HG03066 (cell line): ENCODE measurements at regions not wholly inside any gene's neighbourhood (a gene's known extent, or its start where the extent isn't known, plus 50 kb on each side); places are given as distances from the start of the nearest gene placed in this dataset.

Experiments
- ATAC-seq: cut with Tn5 transposase; IDR thresholded peaks from one replicate; pipeline ENCODE4 v1.9.1; 2021; ENCODE audit warnings: low read depth; ENCODE audit not compliant: unreplicated experiment

DNA sequence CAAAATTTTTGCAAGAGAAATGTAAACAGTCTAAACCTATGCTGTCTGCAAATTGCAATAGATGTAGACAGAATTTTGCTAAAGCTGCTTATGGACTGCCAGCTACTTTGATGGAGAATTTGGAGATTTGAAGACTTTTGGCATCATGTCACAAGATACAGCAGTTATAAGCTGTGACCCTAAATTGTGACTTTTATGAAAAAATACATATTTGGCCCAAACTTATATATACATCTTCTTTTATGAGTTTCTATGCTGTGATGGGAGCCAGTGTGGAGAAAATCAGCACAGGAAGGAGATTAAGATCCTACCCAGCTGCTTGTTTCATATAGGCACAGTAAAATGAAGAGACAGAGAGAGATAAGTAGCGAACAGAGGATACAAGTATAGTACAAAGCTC is 1595.4 kb downstream of the PLA2G4A start:
- no peak for ATAC-seq

DNA sequence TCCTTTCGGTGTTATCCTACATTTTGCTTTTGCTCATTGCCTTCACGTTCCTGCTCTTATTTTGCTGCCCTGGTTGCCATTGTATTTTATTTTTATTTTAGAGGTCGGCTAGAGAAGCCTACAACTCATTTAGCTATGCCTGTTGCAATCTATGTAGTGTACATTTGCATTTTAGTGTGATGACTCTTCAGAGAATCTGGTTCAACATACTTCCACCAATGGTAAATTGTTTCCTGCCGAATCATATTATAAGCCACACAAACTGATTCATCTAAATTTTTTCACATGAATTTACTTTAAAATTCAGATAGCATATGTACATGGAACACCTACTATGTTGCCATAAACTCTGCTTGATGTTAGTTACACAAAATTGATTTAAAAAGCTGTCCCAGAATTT is 1596.9 kb downstream of the PLA2G4A start:
- ATAC-seq, result no peak

DNA sequence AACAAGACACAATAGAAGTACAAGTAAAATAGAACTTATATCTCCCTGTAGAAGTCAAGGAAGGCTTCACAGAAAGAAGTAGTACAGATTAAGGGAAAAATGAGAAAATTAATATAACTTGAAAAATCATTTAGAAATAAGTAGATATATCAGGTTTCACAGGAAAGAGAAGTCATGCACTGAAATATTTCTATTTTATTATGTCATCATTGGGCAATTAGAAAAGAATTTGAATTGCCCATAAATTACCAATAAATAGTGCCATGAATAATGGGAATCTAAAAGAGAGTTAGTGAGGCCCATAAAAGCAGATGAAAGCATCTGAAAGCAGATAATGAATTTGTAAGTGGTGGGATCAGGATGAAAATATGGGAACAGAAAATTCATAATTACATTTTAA is 1597.8 kb downstream of the PLA2G4A start:
- ATAC-seq, result no peak

DNA sequence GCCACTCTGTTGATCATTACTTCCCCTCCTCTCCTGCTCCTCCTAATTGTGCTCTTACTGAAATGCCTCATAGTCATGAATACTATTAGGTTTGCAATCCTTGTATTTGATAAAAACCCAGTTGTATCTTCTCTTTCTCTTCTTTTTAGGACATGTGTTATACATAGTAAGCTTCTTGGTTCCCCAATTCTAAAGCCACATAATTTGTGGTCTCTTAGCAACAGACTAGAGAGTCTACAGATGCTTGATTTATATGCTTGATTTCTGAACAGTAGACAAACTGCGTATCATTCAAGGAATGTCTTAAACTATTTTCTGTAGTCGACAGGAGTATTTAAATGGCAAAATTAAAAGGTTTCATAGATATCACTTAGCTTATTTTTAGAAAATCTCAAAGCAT is 1598.9 kb downstream of the PLA2G4A start:
- ATAC-seq, result no peak

DNA sequence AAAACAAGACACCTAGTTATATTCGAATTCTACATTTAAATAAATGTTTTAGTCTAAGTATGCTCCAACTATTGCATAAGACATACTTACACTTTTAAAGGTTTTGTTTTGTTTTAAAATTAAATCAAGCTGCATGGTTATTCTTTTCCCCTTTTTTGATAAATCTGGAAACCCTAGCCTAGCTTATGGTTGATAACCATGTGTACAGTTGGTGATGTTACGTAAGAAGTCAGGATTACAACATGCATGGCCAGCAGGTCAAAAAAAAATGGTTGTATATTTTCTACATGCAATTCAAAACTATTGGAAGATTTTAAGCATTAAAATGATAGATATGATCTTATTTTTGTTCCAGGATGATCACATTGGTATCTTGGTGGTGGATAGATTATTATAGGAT is 1600.6 kb downstream of the PLA2G4A start:
- ATAC-seq, result no peak

DNA sequence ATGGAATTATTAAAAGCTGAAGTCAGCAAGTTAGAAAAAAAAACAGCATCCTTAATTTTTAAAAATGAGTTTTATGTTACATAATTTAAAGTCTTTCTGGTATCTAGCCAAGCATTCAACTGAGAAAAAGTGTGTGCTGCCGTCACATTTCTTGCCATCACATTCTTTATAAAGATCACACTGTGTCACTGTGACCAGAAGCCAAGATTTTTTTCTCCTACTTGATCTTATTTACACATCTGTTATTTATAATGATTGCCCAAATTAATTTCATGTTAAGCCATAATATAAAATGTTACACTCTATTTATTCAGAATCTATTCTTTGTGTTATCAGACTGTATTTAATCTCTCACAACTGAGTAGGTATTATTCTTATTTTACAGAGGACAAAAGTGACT is 1603.7 kb downstream of the PLA2G4A start:
- no peak for ATAC-seq

DNA sequence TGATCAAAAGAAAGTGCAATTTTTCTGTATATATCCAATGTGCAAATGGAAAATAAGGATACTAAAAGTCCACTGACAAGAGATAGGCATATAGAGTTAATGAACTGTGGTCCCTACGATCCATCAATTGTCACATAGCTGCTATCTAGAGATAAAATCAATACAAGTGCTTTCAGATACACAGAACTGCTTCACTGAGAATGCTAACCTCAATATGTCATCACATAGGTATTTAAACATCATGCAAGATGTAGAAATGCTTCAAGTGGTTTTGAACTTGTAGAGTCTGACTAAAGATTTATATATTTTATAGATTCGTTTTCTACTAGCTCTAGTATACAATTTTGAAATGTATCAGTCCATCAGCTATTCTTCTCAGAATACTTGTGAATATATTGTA is 1604.7 kb downstream of the PLA2G4A start:
- ATAC-seq, result no peak

DNA sequence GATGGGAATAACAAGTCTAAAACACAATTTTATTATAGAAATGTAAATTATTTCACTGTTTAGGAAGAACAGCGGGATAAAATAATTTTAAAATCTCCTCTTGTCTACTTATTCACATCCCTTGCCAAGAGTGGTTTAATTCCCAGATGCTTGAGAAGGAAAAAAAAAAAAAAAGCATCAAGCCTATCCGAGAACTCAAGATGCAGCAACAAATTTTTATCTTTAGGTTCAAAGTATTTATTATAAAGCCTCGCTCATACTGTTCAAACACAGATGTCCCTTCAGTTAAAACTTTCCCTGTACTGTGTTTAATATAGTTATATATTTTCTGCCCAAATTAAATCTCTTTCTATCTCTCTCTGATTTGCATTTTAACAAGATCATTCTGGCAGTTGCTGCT is 1615.8 kb downstream of the PLA2G4A start:
- ATAC-seq, result no peak

DNA sequence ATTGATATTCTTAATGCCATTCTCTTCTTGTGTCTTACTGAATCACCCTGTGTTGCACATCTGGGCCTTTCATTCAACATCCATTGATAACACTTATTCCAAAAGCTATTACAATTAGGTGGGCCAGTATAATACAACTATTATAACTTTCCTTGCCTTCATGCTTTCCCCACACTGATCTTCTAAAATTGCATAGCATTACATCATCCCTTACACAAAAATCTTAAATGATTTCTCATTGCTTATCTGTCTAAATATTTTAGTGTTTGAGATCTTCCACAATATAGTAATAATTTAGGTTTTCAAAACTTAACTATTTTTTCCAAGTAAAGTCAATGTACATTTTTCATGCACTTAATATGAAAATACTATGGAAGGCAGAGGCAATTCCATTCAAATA is 1634.1 kb downstream of the PLA2G4A start:
- ATAC-seq, result no peak

DNA sequence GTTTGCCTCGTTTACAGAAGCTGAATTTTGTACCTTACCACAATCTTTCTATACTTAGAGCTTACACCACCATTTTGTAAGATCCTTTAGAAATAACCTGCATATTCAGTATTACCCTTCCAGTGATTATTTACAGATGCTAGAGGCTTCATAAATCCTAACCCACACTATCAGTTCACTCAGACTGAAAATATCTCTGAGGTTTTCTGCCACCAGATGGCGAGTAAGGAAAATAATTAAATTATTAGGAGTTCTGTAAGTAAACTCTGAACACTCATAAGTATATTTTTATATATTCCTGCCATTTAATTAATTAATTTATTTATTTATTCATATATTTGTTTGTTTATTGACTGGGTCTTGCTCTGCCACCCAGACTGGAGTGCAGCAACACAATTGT is 1635.2 kb downstream of the PLA2G4A start:
- no peak for ATAC-seq

DNA sequence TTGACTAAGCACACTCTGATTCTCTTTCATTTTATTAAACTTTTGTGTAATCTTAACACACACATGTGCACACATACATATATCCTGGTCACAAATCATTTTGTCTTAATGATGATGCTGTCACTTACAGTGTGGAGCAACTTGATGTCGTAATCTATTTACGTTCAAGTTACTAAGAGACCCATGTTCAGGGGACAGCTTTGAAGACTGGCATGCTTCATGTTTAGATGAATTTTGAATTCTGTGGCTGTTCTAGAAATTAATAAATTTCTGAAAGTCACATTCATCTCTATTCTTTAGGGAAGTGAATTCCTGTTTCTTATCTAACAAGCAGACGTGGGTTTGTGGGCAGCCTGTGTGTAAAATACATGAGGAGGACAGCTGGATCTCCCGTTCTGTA is 1637.8 kb downstream of the PLA2G4A start:
- ATAC-seq, result no peak

DNA sequence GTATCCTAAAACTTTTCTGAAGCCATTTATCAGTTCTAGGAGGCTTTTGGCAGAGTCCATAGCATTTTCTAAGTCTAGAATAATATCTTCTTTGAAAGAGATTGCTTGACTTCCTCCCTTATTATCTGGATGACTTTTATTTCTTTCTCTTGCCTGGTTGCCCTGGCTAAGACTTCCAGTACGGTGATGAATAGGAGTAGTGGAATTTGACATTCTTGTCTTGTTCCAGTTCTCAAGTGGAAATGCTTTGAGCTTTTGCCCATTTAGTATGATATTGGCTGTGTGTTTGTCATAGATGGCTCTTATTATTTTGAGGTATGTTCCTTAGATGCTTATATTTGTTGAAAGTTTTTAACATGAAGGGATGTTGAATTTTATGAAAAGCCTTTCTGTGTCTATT is 1647.9 kb downstream of the PLA2G4A start:
- ATAC-seq, result no peak

DNA sequence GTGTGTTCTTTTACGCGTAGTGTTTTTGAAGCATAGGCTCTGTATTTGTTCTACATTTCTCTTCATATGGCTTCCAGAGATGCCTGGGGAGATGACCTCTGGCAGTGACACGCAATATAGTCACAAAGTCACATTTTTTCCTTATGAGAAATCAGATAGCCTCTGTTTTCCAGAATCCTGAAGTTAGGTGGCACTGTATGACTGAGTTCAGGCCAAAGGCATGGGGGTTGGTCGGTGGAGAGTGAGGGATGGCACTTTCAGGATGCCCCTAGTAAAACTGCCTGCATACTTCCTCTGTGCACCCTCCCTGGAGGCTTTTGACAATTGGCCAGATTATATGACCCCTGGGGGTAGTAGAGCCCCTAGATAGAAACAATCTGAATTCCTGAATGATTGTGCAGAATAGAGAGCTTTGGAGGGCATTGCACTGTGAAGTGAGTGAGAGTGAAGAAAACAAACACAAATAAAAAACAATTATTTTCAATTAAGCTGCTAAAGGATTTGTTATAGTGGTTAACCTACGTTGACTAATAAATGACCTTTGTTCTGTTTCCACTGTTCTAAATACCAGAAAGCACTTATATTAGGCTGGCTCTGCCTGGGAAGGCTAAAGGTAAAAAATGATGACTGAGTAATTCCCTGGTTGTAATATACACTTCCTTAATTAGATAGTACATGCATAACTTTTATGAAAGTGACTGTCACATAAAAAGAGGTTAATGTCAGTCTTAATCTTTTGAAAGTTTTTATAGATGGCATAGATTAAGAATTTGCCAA is 1660.8 kb downstream of the PLA2G4A start:
- no peak for ATAC-seq

DNA sequence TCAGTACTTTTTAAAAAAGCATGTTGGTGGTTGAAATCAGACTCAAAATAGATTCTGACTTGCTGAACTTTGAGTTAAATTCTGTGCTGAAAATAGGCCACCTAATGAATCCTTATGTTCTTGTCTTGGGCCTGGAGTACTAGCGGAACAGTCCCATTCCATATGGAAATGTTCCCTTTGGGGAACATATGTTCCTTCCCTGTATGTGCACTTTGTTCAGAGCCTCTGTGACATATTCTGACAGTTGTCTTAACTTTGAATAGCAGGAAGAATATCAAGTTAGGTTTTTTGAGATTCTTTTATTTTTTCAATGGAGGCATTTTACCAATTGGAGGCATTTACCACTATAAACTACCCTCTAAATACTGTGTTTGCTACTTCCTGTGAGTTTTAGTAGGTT is 1667.8 kb downstream of the PLA2G4A start:
- ATAC-seq, result no peak

DNA sequence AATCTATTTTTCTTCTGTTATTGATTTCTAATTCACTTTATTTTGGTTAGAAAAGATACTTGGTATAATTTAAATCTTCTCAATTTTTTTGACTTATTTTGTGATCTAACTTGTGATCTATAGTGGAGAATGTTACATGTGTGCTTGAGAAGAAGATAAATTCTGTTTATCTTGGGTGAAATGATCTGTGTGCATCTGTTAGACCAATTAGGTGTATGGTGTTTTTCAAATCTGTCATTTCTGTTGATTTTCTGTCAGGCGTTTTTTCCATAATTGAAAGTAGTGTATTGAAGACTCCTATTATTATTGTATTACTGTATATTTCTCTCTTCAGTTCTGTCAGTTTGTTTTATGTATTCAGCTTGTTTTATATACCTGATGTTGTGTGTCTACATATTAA is 1668.3 kb downstream of the PLA2G4A start:
- ATAC-seq, result no peak

DNA sequence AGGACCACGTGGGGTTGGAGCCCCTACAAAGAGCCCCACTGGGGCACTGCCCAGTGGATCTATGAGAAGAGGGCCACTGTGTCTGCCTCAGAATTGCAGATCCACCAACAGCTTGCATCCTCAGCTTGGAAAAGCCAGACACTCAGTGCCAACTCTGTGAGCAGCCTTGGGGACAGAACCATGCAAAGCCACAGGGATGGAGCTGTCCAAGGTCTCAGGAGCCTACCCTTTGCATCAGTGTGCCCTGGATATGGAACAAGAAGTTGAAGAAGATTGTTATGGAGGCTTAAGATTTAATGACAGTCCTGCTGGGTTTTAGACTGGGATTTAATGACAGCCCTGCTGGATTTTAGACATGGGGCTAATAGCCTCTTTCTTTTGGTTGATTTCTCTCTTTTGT is 1670.9 kb downstream of the PLA2G4A start:
- no peak for ATAC-seq

DNA sequence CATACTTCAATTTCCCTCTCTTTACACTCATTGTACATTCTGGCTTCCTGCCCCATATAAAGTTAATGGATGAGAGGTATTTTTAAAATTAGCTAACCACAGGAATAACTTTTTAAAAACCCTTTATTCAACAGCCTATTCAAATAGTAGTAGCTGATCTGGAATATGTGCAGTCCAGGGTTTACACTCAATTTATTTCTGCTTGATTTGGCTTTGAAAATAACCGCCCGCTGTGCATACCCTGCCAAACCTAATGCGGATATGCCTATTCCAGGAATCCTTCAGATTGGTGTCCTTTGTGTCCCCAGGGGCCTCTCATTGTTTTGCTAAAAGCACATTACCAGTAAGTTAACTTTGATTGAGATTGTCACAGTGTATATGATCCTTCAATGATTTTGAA is 1686.2 kb downstream of the PLA2G4A start:
- ATAC-seq, result no peak

DNA sequence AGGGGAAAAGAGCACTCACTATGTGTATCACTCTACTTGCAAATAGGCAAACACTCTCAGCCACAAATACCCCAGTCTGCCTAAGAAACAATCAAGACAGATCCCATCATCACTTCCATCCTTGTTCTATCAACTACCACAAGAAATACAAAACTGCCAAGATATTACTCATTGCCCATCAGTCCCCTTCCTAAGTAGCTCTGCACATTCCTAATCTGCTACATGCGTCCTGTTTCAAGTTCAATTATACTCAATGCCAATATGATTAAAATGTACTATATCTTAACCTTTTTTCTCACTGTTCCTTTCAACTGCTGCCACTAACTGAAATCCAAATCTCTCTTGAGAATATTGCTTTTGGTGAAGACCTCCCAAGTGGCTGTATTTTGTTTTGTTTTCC is 1688.4 kb downstream of the PLA2G4A start:
- no peak for ATAC-seq

DNA sequence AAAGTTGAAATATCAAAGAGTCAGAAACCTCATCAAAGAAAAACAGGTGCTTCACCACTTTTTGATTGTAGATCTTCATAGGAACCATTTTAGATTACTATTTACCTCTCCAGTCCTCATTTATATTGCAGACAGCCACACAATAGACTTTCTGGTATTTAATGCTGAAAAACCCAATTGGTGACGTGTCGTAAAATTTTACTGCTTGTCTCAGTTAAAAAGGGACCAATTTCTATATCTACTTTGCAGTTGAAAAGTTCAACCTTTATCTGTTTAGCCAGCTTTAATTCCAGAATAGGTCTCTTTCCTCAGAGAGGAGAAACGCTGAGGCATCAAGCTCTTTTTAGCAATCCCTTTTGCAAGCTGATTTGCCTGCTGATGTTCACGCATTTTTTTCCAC is 1722.4 kb downstream of the PLA2G4A start:
- ATAC-seq, result no peak

DNA sequence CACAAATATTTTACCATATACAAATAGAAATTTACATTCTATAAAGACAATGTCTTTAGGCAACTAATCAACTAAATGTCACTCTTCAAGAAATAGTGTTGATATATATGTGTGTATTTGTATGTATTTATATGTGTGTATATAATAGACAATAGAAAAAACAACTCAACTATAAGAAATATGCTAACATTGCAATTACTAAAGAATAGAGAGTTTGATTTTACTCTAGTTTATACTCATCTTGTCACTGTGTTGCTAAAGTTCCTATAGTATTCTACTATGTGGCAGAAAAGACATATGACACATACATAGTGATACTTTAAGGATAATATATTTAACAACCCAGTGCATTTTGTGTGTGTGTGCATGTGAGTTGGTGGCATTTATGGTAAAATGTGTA is 1728.3 kb downstream of the PLA2G4A start:
- ATAC-seq, result no peak

DNA sequence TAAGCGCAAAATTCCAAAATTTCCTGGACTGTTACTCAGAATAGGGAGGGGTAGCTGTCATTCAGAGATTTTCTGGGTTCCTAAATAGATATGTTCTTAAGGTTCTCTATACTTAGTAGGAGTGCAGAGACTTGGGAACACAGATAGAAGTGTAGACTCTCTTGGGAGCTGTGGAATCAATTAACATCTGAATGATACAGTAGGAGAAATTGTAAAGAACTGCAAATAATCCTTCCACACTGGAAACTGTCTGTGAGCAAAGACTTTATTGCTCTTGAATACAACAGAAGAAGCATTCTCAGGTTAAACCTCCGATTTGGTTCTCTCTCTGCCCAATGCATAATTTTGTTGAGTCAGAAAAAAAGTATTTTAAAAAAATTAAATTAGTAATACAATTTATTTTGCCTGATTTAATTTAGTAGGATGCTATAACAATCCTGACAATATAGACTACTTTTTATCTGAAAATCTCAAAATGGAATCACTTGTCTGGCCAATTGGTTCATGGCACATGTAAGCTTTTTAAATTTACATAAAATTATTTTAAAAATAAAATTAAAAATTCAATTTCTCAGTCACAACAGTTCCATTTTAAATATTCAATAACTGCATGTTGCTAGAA is 1754.3 kb downstream of the PLA2G4A start:
- no peak for ATAC-seq

DNA sequence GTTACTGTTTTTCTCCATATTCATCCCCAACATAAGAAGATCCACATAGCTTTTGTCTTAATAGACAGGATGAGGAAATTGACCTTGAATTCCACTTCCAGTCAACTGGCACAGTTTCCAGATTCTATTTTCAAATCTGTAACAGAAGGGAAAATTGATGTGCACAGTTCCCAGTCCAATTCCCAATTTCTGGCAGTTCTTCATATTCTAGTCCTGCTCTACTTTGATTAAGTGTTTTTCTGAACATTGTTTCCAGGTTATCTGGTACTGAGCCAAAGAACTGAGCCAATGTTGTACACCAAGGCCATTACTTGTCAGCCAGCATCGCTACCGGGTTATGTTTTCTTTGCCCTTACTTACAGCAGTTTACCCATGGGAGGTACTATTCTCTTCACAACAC is 1755.4 kb downstream of the PLA2G4A start:
- no peak for ATAC-seq

DNA sequence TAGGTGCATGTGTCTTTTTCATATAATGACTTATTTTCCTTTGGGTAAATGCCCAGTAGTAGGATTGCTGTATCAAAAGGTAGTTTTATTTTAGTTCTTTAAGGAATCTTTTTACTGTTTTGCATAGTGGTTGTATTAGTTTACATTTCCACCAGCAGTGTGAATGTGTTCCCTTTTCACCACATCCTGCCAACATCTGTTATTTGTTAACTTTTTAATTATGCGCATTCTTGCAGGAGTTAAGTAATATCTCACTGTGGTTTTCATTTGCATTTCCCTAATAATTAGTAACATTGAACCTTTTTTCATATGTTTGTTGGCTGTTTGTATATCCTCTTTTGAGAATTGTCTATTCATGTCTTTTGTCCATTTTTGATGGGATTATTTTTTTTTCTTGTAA is 1761.9 kb downstream of the PLA2G4A start:
- no peak for ATAC-seq
